ENCODE measurements at regions not wholly inside any gene's neighbourhood (a gene's known extent, or its start where the extent isn't known, plus 50 kb on each side); places are given as distances from the start of the nearest gene placed in this dataset.

GRCh38 chr20:57087102-57087501 lies 179.3 kb downstream of the BMP7 start:
- TF ChIP-seq CTCF (IDR thresholded peaks at IDR 0.05) (no peak), POLR2AphosphoS5 (IDR thresholded peaks at IDR 0.05; ENCODE audit: low read depth, low read length) (no peak)
